Kidney (tissue), 13 donors: ENCODE measurements at regions not wholly inside any gene's neighbourhood (a gene's known extent, or its start where the extent isn't known, plus 50 kb on each side); places are given as distances from the start of the nearest gene placed in this dataset.

Experiments
- DNase-seq, 5 donors: peaks; one replicate each; pipeline ENCODE4 v3.0.0-alpha.2; 2013 to 2020
- FAIRE-seq: peaks from 2 replicates; lab custom pipeline; 2012; peaks lifted over from hg19 to GRCh38; lab: Jason Lieb, UNC
- H3K27ac ChIP-seq, 2 donors: one replicate each; pipeline ENCODE4 v1.7.0; 2013; ENCODE audit warnings: low read depth in 2 of 2, low read length in 2 of 2, inconsistent platforms in 1 of 2
- H3K27me3 ChIP-seq: one replicate; pipeline ENCODE4 v1.7.1; 2013; ENCODE audit warnings: low read length, inconsistent platforms; ENCODE audit not compliant: control insufficient read depth, insufficient read depth
- H3K36me3 ChIP-seq, 3 donors: one replicate each; pipeline versions ENCODE4 v1.7.0 to v1.7.1; 2013; ENCODE audit warnings: low read length in 3 of 3, control low read depth in 1 of 3, inconsistent platforms in 1 of 3; ENCODE audit not compliant: insufficient read depth in 3 of 3, control insufficient read depth in 2 of 3
- H3K4me1 ChIP-seq, 3 donors: one replicate each; pipeline versions ENCODE4 v1.7.0 to v1.7.1; 2013; ENCODE audit warnings: low read length in 3 of 3, inconsistent platforms in 1 of 3, low read depth in 1 of 3; ENCODE audit not compliant: control insufficient read depth in 2 of 3, insufficient read depth in 2 of 3
- H3K4me3 ChIP-seq, 3 donors: one replicate each; pipeline versions ENCODE4 v1.7.0 to v1.8.1; 2013; ENCODE audit warnings: low read length in 3 of 3, control low read depth in 1 of 3, inconsistent platforms in 1 of 3
- H3K9ac ChIP-seq, 3 donors: one replicate each; pipeline versions ENCODE4 v1.7.0 to v1.7.1; 2013; ENCODE audit warnings: low read length in 3 of 3, control low read depth in 1 of 3, inconsistent platforms in 1 of 3
- H3K9me3 ChIP-seq, 3 donors: one replicate each; pipeline versions ENCODE4 v1.7.0 to v1.7.1; 2013; ENCODE audit warnings: low read length in 3 of 3, control low read depth in 1 of 3, inconsistent platforms in 1 of 3; ENCODE audit not compliant: control insufficient read depth in 2 of 3, insufficient read depth in 1 of 3
- intact Hi-C: fragments of 100-400 bp; cut with DNase I; formaldehyde crosslinking; loops from one replicate; pipeline ENCODE4 v1.11.1; 2022
- TF ChIP-seq, protein P1 (sequence below): IDR thresholded peaks from 3 replicates; pipeline ENCODE4 v1.5.1; 2012; ENCODE audit warnings: mild to moderate bottlenecking, moderate library complexity, borderline replicate concordance; ENCODE audit not compliant: insufficient read depth; ENCODE audit errors: extremely low read depth
- donor health status: control.
- donor health status: control.
- donor health status: control.
- donor health status: control.
- donor health status: control.
- donor health status: DM: yes; HTN: yes; CAD: no.
- donor health status: Normal renal cell carcinoma (clear cell type).

DNA sequence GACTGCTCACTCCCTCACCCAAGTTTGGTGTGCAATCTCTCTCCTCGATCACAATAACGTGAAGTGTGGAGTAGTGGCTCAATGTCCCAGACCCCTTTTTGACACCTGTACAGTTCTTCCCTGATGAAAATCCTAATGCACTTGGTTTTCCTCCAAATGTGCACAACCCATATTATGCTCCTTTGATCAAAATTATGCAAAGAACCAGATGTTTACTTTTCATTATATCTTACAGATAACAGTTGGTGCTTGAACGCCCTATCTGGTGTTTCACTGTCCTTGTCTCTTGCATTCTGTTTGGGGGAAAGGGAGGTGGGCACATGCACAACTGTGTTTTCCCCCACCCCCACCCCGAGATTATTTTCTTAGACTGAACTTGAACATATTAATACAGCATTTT lies 85.0 kb upstream of the CREB1 start:
- Histone ChIP-seq H3K4me1 (no peaks in the 10 kb centered on the region), H3K27me3 (no peaks in the 10 kb centered on the region), H3K36me3 (no peaks in the 10 kb centered on the region), H3K9me3 (no peaks in the 10 kb centered on the region), H3K27ac (no peak overlapping the region), H3K9ac (no peak overlapping the region), H3K4me3 (no peak overlapping the region)
- TF ChIP-seq, protein P1, sequence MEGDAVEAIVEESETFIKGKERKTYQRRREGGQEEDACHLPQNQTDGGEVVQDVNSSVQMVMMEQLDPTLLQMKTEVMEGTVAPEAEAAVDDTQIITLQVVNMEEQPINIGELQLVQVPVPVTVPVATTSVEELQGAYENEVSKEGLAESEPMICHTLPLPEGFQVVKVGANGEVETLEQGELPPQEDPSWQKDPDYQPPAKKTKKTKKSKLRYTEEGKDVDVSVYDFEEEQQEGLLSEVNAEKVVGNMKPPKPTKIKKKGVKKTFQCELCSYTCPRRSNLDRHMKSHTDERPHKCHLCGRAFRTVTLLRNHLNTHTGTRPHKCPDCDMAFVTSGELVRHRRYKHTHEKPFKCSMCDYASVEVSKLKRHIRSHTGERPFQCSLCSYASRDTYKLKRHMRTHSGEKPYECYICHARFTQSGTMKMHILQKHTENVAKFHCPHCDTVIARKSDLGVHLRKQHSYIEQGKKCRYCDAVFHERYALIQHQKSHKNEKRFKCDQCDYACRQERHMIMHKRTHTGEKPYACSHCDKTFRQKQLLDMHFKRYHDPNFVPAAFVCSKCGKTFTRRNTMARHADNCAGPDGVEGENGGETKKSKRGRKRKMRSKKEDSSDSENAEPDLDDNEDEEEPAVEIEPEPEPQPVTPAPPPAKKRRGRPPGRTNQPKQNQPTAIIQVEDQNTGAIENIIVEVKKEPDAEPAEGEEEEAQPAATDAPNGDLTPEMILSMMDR = no peak
- FAIRE-seq = no peak
- intact Hi-C loops = no loop called here
- no peak for DNase-seq

- Histone ChIP-seq H3K4me3 (no peak overlapping the region), H3K4me1 (no peaks in the 10 kb centered on the region), H3K9ac (no peak overlapping the region), H3K9me3 (no peaks in the 10 kb centered on the region), H3K27ac (no peak overlapping the region), H3K27me3 (no peaks in the 10 kb centered on the region), H3K36me3 (no peaks in the 10 kb centered on the region)
- intact Hi-C loops = no loop called here
- no peak for DNase-seq
- no peak for FAIRE-seq
- TF ChIP-seq, protein P1 = no peak
Measured at GRCh38 chr2:207446653-207447052, 83.1 kb upstream of the CREB1 start.

DNA sequence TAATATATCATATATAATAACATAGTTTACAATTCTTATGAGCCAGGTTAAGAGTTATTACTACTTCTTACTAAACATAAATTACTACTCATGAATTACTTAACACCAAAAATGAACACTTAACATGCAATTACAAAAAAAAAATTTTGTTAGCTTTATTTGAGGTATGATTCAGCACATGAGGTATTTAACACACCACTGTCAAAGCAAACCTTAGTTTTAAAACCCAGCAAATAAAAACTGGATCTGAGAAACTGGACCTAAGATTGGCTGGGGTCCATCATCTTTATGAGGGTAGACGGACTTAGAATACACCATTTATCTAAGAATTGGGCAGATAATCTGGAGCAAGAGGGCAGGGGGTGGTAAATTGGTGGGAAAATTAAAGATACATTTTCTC lies 81.8 kb upstream of the CREB1 start:
- DNase-seq = no peak
- Histone ChIP-seq H3K4me3 (no peak overlapping the region), H3K4me1 (no peaks in the 10 kb centered on the region), H3K36me3 (no peaks in the 10 kb centered on the region), H3K27me3 (no peaks in the 10 kb centered on the region), H3K27ac (no peak overlapping the region), H3K9me3 (no peaks in the 10 kb centered on the region), H3K9ac (no peak overlapping the region)
- TF ChIP-seq, protein P1 = no peak
- FAIRE-seq = no peak
- intact Hi-C loops = no loop called here

GRCh38 chr2:207449642-207450165 lies 80.1 kb upstream of the CREB1 start:
- no peak overlapping the region for H3K4me3 ChIP-seq
- no peaks in the 10 kb centered on the region for H3K9me3 ChIP-seq
- TF ChIP-seq, protein P1 = no peak
- H3K4me1 ChIP-seq = no peaks in the 10 kb centered on the region
- no peak overlapping the region for H3K27ac ChIP-seq
- intact Hi-C loops = no loop called here
- H3K36me3 ChIP-seq = no peaks in the 10 kb centered on the region
- FAIRE-seq (no peak), DNase-seq (no peak)
- H3K27me3 ChIP-seq = no peaks in the 10 kb centered on the region
- H3K9ac ChIP-seq = no peak overlapping the region
